Kasumi-1 (cell line): ENCODE measurements at regions not wholly inside any gene's neighbourhood (a gene's known extent, or its start where the extent isn't known, plus 50 kb on each side); places are given as distances from the start of the nearest gene placed in this dataset.
"Not testable (repeated sequence)": the region's sequence is repeated elsewhere in the genome, so short reads cannot be mapped to it uniquely, and the experiment has no call there.

Experiments used
- DNase-seq, 2 experiments: peaks; one replicate each; lab custom pipeline; 2025; lab: John Stamatoyannopoulos, UW

DNA sequence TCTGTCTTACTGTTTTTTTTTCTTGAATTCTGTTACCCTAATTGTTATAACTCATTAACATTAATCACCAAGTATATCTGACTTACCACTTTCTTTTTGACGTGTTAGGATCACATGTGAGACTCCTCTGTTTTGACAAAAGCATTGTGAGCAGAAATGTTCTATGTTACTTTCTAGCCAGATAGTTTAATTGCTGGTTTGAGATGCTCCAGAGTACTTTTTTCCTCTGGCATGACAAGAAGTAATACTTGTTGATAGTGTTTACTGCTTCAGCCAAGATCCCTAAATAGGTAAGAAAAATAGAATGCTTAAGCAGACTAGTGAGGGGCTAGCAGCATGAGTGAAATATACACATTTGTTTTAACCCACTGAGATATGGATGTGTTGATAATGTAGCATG lies 303.9 kb upstream of the PABPC4L start:
- DNase-seq = no peak

DNA sequence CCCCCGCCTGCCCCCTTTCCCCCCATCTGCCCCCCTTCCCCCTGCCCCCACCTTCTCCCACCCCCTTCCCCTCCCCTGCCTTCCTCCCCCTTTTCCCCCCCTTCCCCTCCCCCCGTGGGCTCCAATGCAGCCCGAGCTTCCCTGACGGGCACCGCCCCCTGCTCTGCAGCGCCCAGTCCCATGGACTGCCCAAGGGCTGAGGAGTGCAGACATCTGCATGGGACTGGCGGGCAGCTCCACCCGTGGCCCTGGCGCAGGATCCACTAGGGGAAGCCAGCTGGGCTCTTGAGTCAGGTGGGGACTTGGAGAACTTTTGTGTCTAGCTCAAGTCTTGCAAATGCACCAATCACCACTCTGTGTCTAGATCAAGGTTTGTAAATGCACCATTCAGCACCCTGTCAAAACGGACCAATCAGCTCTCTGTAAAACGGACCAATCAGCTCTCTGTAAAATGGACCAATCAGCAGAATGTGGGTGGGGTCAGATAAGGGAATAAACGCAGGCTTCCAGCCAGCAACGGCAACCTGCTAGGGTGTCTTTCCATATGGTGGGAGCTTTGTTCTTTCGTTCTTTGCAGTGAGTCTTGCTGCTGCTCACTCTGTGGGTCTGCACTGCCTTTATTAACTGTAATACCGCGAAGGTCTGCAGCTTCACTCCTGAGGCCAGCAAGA lies 300.5 kb upstream of the PABPC4L start:
- no peak for DNase-seq

DNA sequence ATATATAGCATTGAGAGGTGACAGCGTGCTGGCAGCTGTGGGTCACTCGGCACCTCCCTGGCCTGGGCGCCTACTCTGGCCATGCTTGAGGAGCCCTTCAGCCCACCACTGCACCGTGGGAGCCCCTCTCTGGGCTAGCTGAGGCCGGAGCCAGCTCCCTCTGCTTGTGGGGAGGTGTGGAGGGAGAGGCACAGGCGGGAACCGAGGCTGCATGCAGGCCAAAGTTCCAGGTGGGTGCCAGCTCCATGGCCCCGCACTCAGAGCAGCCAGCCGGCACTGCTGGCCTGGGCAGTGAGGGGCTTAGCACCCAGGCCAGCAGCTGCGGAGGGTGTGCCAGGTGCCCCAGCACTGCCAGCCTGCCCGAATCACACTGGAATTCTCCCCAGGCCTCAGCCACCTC lies 299.9 kb upstream of the PABPC4L start:
- DNase-seq = not testable (repeated sequence)

DNA sequence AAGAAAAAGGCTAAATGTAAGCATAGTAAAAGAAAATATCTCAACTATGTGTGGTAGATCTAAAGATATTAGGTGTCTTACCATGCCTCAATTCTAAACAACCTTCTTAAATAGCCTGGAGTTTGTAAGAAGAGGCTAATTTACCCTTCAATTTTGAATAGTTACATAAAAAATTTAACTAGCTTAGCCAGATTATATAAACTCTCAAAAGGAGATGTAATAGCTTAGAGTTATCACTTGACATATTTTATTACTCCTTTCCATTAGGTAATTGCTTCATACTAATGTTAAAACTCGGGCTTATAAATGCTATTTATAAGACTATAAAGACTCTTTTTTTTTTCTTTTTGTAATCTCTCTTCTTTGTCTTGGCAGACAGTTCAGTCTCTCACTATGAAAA lies 297.5 kb upstream of the PABPC4L start:
- no peak for DNase-seq

DNA sequence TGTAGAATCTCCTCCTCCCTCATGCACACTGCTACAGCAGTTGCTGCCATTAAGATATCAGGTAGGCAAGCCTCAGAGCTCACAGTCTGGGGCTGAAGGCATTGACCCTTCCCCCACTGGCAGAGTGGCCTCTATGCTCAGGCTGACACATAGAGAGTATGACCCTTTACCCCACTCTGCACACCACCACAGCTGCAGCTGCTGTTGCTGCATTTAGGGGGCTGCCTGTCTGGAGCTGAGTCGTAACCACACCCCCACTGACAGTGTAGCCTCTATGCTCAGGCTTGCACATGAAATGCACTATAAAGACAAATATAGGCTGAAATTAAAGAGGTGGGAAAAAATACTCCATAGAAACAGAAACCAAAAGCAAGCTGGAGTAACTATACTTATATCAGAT lies 289.3 kb upstream of the PABPC4L start:
- DNase-seq = no peak

DNA sequence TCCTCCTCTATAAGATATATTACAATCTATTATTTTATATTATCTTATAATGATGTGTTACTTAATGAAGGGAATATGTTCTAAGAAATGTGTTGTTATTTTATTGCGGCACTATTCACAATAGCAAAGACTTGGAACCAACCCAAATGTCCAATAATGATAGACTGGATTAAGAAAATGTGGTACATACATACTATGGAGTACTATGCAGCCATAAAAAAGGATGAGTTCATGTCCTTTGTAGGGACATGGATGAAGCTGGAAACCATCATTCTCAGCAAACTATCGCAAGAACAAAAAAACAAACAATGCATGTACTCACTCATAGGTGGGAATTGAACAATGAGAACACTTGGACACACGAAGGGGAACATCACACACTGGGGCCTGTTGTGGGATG lies 281.9 kb upstream of the PABPC4L start:
- DNase-seq = not testable (repeated sequence)

DNA sequence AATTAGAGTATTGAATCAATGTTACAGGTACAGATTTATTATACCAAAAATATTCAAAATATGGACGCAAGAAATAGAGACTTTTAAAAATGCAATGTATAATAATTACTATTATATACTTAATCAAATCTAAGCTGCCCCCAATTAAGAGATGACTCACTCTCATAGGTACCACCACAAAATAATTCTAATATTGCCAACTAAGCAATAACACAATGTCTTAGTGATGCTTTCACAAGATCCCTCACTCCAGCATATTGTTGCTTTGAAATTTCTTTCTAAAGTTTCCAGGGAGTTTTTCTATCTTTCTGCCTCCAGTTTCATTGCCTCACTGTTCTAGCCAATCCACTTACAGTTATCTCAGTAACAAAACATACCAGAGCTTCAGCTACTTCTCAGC lies 270.0 kb upstream of the PABPC4L start:
- DNase-seq = no peak

DNA sequence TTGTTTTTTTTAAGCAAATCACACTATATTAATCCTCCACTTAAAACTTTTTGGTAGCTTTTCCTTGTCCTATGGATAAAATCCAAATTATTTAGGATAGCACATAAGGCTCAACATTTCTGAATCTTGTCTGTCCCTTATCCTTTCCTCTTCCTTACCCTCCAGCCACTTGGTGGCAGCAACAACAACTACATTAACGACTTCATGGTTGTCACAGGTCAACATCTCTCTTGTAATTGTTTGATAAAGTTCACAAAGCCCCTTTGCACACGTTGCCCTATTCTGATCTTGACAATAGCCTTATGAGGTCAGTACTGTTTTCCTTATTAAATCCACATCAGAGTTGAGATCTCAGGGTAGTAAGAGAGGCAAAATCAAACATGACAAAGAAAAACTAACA lies 269.0 kb upstream of the PABPC4L start:
- DNase-seq = peak in 1 of 2 experiments; percentile 7

DNA sequence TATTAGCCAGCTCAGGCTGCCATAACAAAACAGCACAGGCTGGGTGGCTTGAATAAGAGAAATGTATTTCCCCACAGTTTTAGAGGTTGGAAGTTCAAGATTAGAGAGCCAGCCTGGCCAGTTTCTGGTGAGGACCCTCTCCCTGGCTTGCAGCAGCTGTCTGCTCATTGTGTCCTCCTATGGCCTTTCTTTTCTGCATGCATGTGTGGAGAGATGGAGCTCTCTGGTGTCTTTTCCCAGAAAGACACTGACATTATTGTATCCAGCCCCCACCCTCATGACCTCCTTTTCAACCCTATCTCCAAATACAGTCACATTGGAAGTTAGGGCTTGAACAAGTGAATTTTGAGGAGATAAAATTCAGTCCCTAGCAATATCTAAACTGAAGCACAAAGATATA lies 263.8 kb upstream of the PABPC4L start:
- no peak for DNase-seq

DNA sequence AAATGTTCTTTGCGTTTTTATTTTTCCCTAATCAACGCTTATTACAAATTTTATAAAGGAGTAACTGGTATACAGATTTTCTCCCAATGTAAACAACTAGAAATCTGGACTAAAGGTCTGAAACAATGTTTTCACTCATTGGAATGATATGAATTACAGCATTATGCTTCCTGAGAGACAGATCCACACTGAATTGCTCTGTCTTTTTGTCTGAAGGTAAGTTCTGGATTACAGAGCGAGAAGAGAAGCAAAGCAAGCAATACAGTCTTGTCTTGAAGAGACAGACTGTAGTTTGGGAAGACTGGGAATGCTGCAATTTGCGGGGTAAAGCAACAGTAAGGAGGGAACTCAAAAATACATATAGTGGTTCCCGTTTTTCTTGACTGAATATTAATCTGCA lies 262.2 kb upstream of the PABPC4L start:
- no peak for DNase-seq

DNA sequence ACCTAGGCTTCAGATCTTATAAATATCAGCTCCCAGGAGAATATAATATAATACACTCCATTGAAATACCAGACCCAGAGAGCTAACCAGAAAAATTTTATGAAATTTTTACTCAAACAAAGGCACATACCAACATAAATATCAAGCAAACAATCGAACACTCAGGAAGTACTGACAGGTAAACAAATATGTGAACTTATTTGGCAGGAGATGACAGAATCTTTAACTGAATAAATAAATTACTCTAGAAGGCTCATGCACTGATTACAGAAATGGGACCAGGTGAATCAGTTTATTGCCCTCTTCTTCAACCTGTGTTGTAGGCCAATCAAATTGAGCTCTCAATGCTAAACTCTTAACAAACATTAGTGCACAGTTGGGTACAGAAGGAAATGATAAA lies 225.2 kb upstream of the PABPC4L start:
- no peak for DNase-seq

DNA sequence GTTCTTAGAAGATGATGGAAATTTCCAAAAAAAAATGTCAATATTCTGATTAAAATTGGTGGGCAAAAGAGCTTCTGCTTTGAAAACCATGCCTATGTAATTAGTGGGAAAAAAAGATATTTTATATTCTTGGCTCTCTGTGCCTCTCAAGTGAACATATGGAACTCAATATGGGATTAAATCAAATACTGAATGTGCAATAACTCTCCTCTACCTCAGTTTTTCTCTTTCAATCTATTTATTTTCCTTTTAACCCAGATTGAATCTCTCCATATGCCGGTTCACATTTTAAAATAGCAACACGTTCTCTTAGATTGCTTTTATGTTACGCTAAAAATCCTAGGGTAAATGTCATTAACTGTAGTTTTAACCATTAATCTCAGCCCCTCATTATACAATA lies 224.2 kb upstream of the PABPC4L start:
- no peak for DNase-seq

DNA sequence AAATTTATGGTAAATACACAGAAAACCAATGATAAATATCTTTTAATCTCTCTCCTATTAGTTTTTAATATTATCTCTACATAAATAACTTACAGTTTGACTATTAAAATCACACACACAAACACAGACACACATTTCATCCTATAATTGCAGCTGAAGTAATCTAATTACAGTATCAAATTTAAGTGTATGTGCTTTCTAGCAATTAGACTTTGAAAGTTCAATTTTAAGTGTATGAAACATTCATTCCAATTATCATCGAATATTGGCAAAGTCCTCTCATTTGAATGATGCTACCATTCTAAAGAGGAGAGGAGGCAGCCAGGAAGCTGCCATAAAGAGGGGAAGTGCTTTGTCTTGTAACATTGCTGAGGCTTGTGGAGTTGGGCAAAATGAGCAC lies 221.2 kb upstream of the PABPC4L start:
- DNase-seq = no peak

DNA sequence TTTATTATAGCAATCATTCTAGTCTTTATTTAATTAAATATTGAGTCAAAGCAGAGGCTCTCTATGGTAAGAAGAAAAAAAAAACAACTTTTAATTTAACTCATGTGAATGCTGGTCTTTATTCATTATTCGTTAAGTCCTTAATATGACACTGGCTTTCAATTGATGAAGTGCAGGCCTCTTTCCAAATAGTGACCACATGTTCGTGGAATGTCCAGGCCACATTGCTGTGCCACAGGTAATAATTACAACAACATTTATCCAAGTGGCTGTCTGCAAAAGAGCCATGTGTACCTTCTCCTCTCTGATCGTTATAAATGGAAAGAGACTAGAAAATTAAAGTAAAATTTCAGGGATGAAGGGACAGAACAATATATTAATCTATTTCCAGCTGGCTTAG lies 220.1 kb upstream of the PABPC4L start:
- DNase-seq = no peak

DNA sequence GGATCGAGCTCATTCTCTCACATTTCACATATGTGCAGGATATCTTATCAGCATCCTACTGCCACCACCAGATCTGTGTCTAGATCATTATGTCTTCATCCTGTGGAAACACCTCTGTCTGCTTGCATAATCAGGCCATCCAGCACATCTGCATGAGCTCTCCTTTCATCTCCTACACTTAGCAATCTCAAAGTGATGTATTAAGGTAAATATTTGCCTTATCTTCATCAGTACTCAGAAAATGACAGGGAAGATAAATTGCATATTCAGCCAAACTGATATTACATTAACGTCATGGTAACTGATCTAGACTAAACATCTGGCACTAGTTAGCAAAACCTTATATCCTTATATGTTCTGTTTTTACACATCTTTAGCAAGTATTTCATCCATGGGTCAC lies 207.3 kb upstream of the PABPC4L start:
- no peak for DNase-seq

DNA sequence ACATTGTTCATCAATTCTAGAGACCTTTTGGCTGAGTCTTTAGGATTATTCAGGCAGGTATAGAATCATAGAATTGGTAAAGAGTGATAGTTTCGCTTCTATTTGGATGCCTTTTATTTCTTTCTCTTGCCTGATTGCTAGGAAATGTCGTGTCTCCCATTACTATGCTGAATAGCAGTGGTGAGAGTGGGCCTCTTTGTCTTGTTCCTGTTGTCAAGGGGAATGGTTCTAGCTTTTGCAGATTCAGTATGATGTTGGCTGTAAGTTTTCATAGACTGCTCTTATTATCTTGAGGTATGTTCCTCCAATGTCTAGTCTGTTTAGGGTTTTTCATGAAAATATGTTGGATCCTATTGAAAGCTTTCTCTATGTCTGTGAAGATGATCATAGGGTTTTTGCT lies 200.2 kb upstream of the PABPC4L start:
- DNase-seq = no peak

DNA sequence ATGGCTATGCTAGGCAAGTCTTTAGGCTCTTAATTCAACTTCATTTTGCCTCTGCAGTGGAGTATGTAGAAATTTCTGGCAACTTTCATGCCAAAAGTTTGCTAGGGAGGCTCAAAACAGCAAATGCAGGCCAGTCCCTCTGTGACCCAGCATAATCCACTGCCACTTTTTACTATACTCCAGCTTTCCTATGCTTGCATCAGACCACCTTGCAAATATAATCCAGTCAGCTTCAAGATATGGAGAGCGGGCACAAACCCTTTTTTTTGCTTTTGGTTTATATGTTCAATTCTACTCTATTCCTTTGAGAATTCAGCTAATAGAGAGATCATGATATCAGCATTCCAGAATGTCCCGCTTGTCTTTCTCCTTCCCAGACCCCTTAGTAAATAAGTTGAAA lies 192.0 kb upstream of the PABPC4L start:
- no peak for DNase-seq

DNA sequence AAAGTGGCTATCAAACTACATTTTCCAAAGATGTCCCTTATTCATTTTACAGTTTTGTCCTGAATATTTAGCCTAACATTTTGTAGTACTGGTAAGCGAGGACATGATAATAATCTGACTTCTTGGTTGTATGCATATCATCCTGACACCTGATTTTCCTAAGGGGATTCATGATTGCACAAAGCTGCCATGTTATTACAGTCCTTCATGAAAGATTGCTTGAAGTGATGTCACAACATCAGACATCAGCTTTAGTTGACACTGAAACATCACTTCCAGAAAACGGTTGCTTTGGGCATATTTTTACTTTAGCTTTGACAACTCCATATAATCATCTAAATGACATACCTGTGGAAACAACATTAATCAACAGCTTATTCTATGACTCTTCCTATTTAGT lies 188.7 kb upstream of the PABPC4L start:
- DNase-seq = no peak

DNA sequence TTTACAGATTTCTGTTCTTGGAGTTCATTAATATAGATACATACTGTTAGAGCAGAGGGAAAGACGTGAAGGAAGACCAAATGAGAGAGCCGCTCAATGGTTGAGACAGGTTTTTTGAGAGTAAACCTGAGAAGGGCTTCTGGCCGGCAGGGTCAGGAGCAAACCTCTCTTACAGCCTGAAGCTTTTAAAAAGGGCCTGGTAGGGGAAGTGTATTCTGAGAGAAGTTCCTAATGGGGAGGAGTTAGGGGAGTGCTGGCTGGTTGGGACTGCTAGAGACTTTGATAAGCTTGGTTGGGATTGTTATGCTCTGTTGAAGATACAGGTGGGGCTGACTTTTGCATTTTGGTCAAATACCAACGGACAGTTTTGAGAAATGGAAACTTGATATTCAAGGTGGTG lies 186.8 kb upstream of the PABPC4L start:
- no peak for DNase-seq

DNA sequence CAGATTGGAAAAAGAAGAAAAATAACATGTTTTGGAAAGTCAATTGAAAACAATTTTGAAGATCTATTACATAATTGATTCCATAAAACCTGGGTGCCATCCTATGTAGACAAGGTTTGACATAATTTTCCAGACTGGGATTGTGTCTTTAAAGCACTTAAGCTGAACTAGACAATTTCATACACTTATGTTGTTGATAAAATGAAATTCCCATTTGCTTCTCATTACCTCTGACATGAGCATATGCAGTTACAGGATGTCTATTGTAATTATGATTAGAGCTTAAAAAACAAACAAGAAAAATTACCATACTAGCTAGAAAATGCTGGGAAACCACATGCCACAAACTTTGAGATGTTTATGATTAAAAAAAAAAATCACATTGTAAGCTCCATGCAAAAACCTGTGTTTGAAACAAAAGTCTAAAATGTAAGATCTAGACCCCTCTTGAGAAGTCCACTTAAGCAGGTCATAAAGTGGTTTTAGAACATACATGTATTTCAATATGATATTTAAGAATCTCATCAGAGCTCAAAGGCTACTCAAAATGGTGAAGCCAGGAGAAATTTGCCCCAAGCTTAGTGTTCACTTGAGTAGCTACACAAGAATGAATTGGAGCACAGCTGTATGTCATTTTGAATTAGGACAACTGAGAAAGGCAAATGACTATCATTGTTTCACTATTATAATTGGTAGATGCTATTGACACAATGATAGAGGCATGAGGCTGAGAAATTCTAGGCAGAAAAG lies 181.1 kb upstream of the PABPC4L start:
- no peak for DNase-seq

DNA sequence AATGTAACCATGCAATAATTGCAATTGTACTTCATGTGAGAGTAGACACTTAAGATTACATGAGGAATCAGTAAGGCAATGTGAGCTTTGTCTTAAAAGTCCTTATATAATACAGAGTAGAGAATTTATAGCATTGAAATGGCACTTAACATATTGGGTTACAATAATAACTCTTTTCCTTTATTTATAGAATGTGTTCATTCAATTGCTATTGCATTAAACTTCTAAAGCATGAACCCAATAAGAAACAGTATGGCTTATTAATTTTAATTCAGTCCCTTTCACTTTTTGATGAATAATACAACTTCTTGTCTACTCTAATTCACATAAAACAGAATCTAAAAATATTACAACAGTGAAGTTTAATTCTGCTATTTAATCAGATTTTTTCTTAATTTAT lies 174.2 kb upstream of the PABPC4L start:
- no peak for DNase-seq

DNA sequence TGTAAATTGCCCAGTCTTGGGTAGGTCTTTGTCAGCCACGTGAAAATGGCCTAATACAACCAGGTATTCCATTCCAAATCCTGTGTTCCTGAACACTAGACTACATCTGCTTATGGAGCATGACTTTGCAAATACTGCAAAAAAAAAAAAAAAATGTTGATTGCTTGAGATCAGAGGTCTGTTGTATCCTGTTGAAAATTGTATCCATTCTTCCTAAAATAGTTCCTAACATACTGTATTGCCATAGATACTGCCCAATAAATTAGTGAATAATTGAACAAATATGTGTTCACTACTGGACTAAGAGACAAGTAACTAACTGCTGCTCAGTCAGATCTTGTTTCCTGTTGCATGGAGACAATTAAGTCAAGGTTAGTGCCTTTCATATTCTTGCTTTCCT lies 164.3 kb upstream of the PABPC4L start:
- DNase-seq = no peak

DNA sequence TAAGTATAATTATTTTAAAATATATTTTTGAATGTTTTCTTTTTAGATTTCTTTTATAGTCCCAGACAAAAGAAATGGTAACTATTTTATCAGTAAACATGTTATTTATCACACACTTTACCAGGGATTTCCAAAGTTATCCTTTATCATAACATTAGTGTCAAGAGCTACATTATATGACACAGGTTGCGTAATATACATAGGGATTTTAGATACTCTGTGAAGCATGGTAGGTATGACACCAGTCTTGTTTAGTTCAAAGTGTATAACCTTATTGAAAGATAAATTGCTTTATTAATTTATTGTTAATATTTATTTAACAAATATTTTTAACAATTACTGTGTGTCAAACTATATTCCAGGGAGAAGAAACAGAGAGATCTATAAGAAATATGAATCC lies 163.3 kb upstream of the PABPC4L start:
- DNase-seq = no peak

DNA sequence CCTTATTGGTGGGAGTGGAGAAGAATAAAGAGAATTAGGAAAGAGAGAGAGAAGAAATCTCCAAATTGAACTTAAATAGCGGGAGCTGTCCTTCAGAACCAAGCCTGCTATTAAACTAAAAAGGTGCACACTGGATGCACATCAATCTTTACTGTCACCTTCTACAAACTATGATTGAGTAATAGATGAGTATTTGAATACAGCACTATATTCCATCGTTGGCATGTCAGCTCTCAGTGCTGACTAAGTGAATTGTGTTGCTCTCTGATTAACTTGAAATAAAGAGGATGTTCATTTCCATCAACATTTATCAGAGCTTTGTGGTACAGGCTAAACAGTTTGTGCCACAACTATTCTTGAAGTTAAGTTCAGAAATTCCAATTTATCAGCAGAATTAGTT lies 143.7 kb upstream of the PABPC4L start:
- no peak for DNase-seq
